ENCODE measurements at regions not wholly inside any gene's neighbourhood (a gene's known extent, or its start where the extent isn't known, plus 50 kb on each side); places are given as distances from the start of the nearest gene placed in this dataset.
A peak's percentile ranks its signal among the peaks of the same experiment; 100 is the strongest.

DNA sequence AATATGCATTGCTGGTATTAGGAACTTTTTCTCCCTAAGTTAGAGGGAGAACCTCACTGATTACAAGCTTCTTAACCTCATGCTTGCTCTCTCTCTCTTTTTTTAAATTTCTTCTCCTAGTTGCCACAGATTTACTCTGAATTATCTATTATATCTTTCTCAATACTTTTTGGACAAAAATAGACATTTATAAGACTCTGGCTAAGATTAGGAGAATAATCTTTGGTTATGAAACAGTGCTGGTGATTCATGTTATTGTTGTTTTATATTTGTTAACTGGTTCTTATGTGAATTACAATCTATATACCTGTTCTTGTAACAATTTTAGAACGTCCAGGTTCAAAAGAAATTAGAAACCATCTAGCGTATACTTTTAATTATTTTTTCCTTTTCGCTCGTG is 187.8 kb downstream of the OGFRL1 start:
- no peak for DNase-seq (ENCODE audit: low read depth)
- H3K4me3 ChIP-seq (ENCODE audit: low read length), result no peak overlapping the region
- TF ChIP-seq, protein P1, sequence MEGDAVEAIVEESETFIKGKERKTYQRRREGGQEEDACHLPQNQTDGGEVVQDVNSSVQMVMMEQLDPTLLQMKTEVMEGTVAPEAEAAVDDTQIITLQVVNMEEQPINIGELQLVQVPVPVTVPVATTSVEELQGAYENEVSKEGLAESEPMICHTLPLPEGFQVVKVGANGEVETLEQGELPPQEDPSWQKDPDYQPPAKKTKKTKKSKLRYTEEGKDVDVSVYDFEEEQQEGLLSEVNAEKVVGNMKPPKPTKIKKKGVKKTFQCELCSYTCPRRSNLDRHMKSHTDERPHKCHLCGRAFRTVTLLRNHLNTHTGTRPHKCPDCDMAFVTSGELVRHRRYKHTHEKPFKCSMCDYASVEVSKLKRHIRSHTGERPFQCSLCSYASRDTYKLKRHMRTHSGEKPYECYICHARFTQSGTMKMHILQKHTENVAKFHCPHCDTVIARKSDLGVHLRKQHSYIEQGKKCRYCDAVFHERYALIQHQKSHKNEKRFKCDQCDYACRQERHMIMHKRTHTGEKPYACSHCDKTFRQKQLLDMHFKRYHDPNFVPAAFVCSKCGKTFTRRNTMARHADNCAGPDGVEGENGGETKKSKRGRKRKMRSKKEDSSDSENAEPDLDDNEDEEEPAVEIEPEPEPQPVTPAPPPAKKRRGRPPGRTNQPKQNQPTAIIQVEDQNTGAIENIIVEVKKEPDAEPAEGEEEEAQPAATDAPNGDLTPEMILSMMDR (conservative IDR thresholded peaks at IDR 0.05; ENCODE audit: low read depth, low read length), result no peak

DNA sequence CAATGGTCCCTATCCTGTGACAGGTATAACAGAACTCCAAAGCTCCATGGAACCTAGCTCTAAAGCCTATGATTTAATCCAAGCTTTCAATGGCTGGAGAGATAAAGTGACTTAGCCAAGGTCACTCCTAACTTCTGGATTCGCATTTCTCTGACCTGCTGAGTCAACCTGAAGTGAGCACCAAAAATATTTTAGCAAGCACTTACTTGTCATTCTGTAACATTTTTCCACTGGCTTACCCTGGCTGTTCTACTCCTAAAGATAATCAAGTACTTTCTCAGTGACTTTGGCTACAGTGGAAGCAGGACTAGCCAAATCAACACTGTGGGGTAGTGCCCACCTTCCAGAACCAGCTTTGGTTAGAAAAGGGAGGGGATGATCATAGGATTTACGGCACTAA is 188.3 kb downstream of the OGFRL1 start:
- no peak overlapping the region for H3K4me3 ChIP-seq (ENCODE audit: low read length)

DNA sequence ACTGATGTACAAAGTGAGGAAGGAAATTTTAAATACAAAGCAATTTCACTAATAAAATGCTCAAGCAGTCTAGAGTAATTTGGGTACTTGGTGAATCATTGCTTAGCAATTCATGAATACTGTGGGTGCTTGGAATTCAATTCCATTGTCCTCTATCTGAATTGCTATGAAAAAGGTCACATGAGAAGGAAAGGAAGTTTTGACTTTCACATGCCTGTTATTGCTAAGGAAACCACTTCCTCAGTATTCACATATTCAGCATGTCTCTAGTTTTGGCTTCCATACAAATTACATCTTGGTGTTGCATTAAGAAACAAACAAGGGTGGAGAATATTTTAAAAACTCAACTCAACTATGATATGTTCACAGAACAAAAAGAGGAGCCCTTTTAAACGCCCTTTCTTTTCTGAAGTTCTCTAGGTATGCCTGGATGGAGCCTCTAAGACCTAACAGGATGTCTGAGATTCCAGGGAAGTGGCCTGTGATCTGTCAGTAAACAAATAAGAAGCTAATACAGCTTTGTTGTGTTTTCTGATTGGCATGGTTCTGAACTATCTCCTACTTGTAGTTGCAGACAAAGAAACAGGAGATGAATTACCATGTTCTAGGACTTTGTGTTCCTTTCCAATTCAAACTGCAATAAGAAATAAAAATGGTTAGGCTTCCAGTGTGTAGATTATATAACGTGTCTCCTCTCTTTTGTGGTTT is 190.4 kb downstream of the OGFRL1 start:
- TF ChIP-seq, protein P1 (conservative IDR thresholded peaks at IDR 0.05; ENCODE audit: low read depth, low read length), result no peak
- peak; percentile 90 for DNase-seq (ENCODE audit: low read depth)
- H3K4me3 ChIP-seq (ENCODE audit: low read length), result no peak overlapping the region

More for the DNA sequence above, 188.3 kb downstream of the OGFRL1 start:
- TF ChIP-seq, protein P1 (conservative IDR thresholded peaks at IDR 0.05; ENCODE audit: low read depth, low read length), result no peak
- no peak for DNase-seq (ENCODE audit: low read depth)

DNA sequence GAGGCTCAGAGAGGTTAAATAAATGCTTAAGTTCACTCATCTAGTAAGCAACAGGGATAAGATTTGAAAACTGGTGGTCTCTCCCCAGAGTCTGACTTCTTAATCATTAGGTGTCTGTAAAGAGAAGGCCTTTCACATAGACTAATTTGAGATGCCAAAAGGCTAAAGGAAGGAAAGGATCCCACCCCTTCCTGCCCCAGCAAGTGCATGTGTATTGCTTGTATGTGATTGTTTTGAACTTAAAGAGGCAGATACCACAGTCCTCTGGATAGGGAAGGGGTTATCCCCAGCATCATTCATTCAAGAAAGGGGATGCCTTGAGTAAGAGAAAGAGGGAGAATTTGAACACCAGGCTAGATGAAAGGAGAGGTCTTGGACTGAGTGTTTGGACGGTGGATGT is 192.0 kb downstream of the OGFRL1 start:
- DNase-seq (ENCODE audit: low read depth), result no peak
- TF ChIP-seq, protein P1 (conservative IDR thresholded peaks at IDR 0.05; ENCODE audit: low read depth, low read length), result no peak
- no peak overlapping the region for H3K4me3 ChIP-seq (ENCODE audit: low read length)

DNA sequence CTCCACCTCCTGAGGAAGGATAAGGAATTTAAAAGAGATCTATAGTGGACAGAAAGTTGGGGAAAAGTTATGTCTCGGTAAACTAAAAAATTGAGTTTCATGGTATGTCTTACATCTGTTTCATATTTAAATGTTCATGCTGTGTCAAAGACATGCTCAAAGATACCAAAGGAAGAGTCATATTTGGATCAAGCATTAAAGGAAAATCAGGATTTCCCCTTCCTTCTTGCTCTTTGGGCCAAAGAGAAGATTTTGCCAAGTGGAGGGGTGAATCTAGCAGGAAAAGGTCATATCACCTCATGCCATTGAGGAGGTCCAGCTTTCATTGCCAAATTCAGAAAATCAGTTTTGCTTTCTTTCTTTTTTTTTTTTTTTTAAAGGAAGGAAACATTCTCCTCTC is 192.4 kb downstream of the OGFRL1 start:
- DNase-seq (ENCODE audit: low read depth), result no peak
- TF ChIP-seq, protein P1 (conservative IDR thresholded peaks at IDR 0.05; ENCODE audit: low read depth, low read length), result no peak
- H3K4me3 ChIP-seq (ENCODE audit: low read length), result no peak overlapping the region

DNA sequence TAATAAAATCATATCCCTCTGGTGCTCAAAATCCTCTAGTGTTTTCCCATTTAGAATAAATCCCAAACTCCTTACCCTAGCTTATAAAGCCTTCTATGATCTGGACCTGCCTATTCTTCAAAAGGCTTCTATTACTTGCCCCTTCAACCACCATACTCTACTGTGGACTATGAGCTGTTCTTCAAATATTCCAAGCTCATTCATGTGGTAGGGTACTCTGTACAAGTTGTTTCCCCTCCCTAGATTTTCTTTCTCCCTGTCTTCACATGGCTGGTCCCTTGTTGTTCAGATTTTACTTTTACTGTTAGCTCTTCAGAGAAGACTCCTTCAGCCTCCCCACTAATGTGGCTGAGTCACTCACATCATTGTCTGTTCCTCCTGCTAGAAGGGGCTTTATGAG is 193.2 kb downstream of the OGFRL1 start:
- no peak overlapping the region for H3K4me3 ChIP-seq (ENCODE audit: low read length)
- no peak for DNase-seq (ENCODE audit: low read depth)
- TF ChIP-seq, protein P1 (conservative IDR thresholded peaks at IDR 0.05; ENCODE audit: low read depth, low read length), result no peak

DNA sequence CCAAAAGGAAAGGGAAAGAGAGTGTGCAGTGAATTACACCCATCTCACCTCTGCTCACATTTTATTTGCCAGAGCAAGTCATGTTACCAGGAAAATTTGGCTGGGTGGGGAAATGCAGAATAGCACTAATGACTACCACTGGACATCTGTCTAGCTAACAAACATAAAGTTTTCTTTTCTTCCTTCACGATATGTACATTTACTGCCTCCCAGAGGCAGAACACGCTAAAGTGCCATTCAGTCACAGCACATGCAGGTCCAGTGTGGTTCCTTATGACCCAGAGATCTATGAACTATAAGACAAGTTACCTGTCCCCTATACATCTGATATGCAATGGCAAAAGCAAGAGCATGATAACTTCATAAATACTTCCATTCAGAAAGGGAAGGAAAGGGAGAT is 194.1 kb downstream of the OGFRL1 start:
- DNase-seq (ENCODE audit: low read depth), result no peak
- H3K4me3 ChIP-seq (ENCODE audit: low read length), result no peak overlapping the region
- TF ChIP-seq, protein P1 (conservative IDR thresholded peaks at IDR 0.05; ENCODE audit: low read depth, low read length), result peak; percentile 37

Data from retinal pigment epithelial cell (primary cell).